VCaP (cell line): ENCODE measurements at regions not wholly inside any gene's neighbourhood (a gene's known extent, or its start where the extent isn't known, plus 50 kb on each side); places are given as distances from the start of the nearest gene placed in this dataset.

ENCODE experiments used
- H3K27ac ChIP-seq: fragments of 450-650 bp; 2 replicates; pipeline ENCODE4 v1.5.1; 2017
- TF ChIP-seq, protein P1 (sequence below): fragments of 450-650 bp; conservative IDR thresholded peaks from 2 replicates; pipeline ENCODE4 v1.5.1; 2017; ENCODE audit warnings: mild to moderate bottlenecking, moderate library complexity

DNA sequence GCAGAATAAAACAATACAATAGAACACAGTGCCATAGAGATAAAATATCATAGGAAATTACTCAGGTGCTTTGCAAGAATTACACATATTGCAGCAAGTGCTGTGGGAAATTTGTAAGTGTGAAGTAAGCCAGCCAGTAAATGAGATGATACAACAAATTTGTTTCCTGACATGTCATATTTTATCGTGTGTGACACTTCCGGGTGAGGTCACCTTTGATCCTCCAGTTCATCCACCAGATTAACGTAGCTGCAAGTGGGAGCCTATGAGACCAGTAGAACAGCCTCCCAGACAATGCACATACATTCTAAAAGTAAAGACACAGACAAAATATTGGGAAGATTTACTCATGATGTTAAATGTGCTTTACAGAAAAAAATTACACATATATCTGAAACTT is 72.2 kb downstream of the PRDM9 start:
- no peak overlapping the region for H3K27ac ChIP-seq
- TF ChIP-seq, protein P1, sequence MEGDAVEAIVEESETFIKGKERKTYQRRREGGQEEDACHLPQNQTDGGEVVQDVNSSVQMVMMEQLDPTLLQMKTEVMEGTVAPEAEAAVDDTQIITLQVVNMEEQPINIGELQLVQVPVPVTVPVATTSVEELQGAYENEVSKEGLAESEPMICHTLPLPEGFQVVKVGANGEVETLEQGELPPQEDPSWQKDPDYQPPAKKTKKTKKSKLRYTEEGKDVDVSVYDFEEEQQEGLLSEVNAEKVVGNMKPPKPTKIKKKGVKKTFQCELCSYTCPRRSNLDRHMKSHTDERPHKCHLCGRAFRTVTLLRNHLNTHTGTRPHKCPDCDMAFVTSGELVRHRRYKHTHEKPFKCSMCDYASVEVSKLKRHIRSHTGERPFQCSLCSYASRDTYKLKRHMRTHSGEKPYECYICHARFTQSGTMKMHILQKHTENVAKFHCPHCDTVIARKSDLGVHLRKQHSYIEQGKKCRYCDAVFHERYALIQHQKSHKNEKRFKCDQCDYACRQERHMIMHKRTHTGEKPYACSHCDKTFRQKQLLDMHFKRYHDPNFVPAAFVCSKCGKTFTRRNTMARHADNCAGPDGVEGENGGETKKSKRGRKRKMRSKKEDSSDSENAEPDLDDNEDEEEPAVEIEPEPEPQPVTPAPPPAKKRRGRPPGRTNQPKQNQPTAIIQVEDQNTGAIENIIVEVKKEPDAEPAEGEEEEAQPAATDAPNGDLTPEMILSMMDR: no peak

DNA sequence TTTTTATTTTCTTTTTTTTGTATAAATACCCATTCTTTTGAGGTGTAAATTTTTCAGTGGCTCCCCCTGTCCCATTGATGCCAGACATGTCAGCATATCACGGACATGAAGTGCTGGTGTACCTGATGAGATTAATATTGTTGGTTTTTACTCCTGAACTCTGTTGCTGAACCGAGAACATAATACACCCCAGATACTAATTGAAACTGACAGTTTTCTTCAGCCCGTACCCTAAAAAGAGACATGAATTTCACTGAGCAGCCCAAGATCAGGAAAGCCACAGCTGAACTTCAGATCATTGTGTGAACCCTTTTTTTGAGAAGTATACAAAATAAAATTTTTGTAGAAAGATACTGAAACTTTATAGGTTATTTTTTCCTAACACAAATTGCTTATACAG is 75.7 kb downstream of the PRDM9 start:
- TF ChIP-seq, protein P1: no peak

DNA sequence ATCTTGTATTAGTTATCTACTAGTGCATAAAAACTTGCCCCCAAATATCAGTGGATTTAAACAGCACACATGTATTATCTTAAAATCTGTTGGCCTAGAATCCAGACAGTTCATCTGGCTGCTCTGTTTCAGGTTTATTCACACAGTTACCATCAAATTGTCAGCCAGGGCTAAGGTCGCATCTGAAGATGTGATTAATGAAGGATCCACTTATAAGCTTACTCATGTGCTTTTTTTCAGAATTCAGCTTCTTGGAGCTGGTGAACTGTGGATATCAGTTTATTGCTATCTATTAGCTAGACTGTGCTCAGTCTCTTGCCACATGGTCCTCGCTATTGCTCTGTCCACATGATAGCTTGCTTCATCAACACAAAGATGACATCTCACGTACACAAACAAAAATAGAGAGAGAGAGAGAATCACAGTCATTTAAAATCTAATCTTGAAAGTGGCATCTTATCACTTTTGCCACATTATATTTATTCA is 81.5 kb downstream of the PRDM9 start:
- H3K27ac ChIP-seq: no peak overlapping the region; the same call in 1 of the 2 replicates
- TF ChIP-seq, protein P1: no peak

More for the DNA sequence above, 75.7 kb downstream of the PRDM9 start:
- no peak overlapping the region for H3K27ac ChIP-seq

DNA sequence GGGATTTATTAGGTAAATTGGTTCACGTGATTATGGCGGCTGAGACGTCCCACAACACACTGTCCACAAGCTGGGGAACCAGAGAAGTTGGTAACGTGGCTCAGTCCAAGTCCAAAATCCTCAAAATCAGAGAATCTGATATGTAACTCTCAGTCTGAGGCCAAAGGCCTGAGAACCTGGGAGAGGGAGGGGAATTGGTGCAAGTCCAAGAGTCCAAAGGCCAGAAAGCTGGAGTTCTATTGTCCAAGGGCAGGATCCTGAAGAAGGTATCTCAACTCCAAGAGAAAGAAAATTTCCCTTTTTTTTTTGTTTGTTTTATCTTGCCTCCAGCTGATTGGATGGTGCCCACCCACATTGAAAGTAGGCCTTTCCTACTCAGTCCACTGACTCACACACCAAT is 83.8 kb downstream of the PRDM9 start:
- TF ChIP-seq, protein P1: no peak

DNA sequence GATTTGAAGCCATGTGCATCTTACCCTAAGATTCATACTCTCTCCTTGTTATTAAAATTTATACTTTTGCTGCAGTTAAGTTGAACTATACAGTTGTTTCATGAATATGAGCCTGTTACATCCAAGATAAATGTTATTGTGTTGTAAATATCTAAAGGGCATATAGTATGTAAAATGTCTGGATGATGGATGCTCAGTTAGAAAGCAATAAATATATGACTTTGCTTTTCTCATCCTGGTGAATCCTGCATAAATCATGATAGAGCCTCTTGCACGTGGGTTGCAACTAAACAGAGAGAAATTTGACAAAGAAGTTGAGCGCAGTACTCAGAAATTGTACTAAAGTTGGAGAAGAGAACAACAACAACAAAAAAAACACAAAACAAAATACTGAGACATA is 99.5 kb downstream of the PRDM9 start:
- no peak overlapping the region for H3K27ac ChIP-seq
- TF ChIP-seq, protein P1: no peak

More for the DNA sequence above, 83.8 kb downstream of the PRDM9 start:
- H3K27ac ChIP-seq: no peak overlapping the region; the same call in 1 of the 2 replicates

DNA sequence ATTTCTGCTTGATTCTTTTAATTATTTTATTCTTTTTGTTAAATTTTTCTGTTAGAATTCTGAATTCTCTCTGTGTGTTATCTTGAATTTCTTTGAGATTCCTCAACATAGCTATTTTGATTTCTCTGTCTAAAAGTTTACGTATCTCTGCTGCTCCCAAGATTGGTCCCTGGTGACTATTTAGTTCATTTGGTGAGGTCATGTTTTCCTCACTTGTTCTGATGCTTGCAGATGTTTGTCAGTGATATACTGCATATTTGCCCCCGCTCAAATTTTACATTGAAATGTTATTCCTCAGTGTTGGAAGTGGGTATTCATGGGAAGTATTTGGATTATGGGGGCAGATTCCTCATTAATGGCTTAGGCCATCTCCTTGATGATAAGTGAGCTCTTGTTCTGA is 105.3 kb downstream of the PRDM9 start:
- TF ChIP-seq, protein P1: no peak
- H3K27ac ChIP-seq: no peak overlapping the region

DNA sequence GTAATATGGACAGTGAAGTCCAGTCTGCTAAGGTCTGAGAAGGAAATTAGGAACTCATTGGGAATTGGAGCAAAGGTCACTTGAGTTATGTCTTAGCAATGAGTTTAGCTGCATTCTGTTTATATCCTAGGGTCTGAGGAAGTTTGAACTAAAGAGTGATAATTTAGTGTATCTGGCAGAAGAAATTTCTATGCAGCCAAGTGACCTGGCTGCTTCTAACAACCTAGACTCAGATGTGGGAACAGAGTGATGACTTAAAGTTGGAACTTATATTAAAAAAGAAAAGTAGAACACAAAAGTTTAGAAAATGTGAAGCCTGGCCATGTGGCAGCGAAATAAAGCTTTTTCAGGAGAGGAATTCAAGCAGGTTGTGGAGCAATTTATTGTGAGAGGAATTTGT is 106.2 kb downstream of the PRDM9 start:
- TF ChIP-seq, protein P1: no peak
- H3K27ac ChIP-seq: no peak overlapping the region
